Mucosa of descending colon (tissue), 3 donors: ENCODE measurements at regions not wholly inside any gene's neighbourhood (a gene's known extent, or its start where the extent isn't known, plus 50 kb on each side); places are given as distances from the start of the nearest gene placed in this dataset.

Experiments
- ATAC-seq: fragments of 200-7000 bp; cut with Tn5 transposase; one replicate; pipeline ENCODE4 v1.9.1; 2020; ENCODE audit warnings: mild to moderate bottlenecking, moderate library complexity
- DNase-seq, 3 donors: peaks; one replicate each; pipeline ENCODE4 v3.0.0-alpha.2; 2020
- H3K36me3 ChIP-seq: fragments of 200-600 bp; one replicate; pipeline ENCODE4 v1.8.0; 2021; ENCODE audit warnings: low read depth, mild to moderate bottlenecking
- H3K4me1 ChIP-seq: fragments of 200-600 bp; one replicate; pipeline ENCODE4 v1.8.0; 2021; ENCODE audit warnings: low read depth, mild to moderate bottlenecking
- H3K4me3 ChIP-seq: fragments of 200-600 bp; one replicate; pipeline ENCODE4 v1.8.0; 2021; ENCODE audit warnings: mild to moderate bottlenecking
- H3K9me3 ChIP-seq: fragments of 200-600 bp; one replicate; pipeline ENCODE4 v1.8.0; 2021; ENCODE audit warnings: mild to moderate bottlenecking
- CTCF ChIP-seq: fragments of 200-600 bp; IDR thresholded peaks from one replicate; pipeline ENCODE4 v1.8.0; 2022; ENCODE audit warnings: antibody characterized with exemption, mild to moderate bottlenecking
- intact Hi-C, 2 donors: fragments of 100-400 bp; cut with DNase I in 1 of 2; cut with micrococcal nuclease in 1 of 2; formaldehyde crosslinking; loops; one replicate each; pipeline versions ENCODE4 v1.11.0 to v1.11.1; 2022; cut with DNase I, micrococcal nuclease
- donor health status: DM: no; HTN: no; CAD: no; lungs with moderate emphysema.
- donor health status: DM: no; HTN: no; CAD: no.
- donor health status: DM: no; HTN: yes; CAD: no.

- no peaks in the 10 kb centered on the region for H3K36me3 ChIP-seq
- no peak for TF ChIP-seq CTCF
Measured at GRCh38 chr5:68727931-68728330, 365.9 kb upstream of the SLC30A5 start.

GRCh38 chr5:68729678-68730077 is 364.1 kb upstream of the SLC30A5 start:
- Histone ChIP-seq H3K4me3 (no peak overlapping the region), H3K36me3 (no peaks in the 10 kb centered on the region), H3K9me3 (no peaks in the 10 kb centered on the region), H3K4me1 (no peaks in the 10 kb centered on the region)
- no peak for ATAC-seq
- intact Hi-C loops = no loop called here
- no peak for DNase-seq
- TF ChIP-seq CTCF = no peak

More at GRCh38 chr5:68727931-68728330, 365.9 kb upstream of the SLC30A5 start:
- intact Hi-C loops = no loop called here
- no peaks in the 10 kb centered on the region for H3K4me1 ChIP-seq
- no peaks in the 10 kb centered on the region for H3K9me3 ChIP-seq
- DNase-seq (no peak), ATAC-seq (no peak)
- H3K4me3 ChIP-seq = no peak overlapping the region

- Histone ChIP-seq H3K4me1 (no peaks in the 10 kb centered on the region), H3K9me3 (no peaks in the 10 kb centered on the region), H3K36me3 (no peaks in the 10 kb centered on the region), H3K4me3 (no peak overlapping the region)
- no peak for TF ChIP-seq CTCF
- ATAC-seq (peak; percentile 31), DNase-seq (no peak)
- intact Hi-C loops = no loop called here
Measured at GRCh38 chr5:68730220-68730978, 363.4 kb upstream of the SLC30A5 start.

GRCh38 chr5:68730979-68731654 is 362.7 kb upstream of the SLC30A5 start:
- no peak for TF ChIP-seq CTCF

GRCh38 chr5:68732251-68732650 is 361.6 kb upstream of the SLC30A5 start:
- H3K9me3 ChIP-seq = no peaks in the 10 kb centered on the region
- intact Hi-C loops = no loop called here
- H3K4me1 ChIP-seq = no peaks in the 10 kb centered on the region
- no peak for TF ChIP-seq CTCF
- no peak for ATAC-seq
- no peak overlapping the region for H3K4me3 ChIP-seq
- DNase-seq = no peak
- H3K36me3 ChIP-seq = no peaks in the 10 kb centered on the region

More at GRCh38 chr5:68730979-68731654, 362.7 kb upstream of the SLC30A5 start:
- Histone ChIP-seq H3K4me1 (no peaks in the 10 kb centered on the region), H3K9me3 (no peaks in the 10 kb centered on the region), H3K4me3 (no peak overlapping the region), H3K36me3 (no peaks in the 10 kb centered on the region)
- DNase-seq (no peak), ATAC-seq (no peak)
- intact Hi-C loops = no loop called here
